Epithelial cell of proximal tubule (primary cell): ENCODE measurements at regions not wholly inside any gene's neighbourhood (a gene's known extent, or its start where the extent isn't known, plus 50 kb on each side); places are given as distances from the start of the nearest gene placed in this dataset.
A peak's percentile ranks its signal among the peaks of the same experiment; 100 is the strongest.

Source experiments
- DNase-seq: peaks from one replicate; pipeline ENCODE4 v3.0.0-alpha.2; 2011; ENCODE audit warnings: low read depth
- H3K4me3 ChIP-seq: 2 replicates; pipeline ENCODE4 v1.5.1; 2011; ENCODE audit warnings: low read depth, mild to moderate bottlenecking, low read length
- CTCF ChIP-seq: conservative IDR thresholded peaks from 2 replicates; pipeline ENCODE4 v1.5.1; 2012; ENCODE audit warnings: low read depth, mild to moderate bottlenecking, low read length

DNA sequence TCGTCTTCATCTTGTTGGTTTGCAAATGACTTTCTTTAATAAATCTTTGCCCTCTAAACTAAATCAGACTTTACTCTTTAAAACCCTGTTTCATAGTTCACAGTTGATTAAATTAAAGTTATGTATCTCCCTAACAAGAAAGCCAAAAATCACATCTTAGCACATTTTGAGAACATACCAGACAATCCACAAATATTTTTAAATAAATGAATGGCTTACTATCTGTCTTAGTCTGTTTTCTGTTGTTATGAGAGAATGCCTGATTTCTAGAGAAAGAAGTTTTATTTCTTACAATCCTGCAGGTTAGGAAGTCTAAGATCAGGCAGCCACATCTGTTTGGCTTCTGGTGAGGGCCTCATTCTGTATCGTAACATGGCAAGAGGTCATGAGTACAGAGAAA, 1090.2 kb upstream of the PIK3C3 start:
- no peak for TF ChIP-seq CTCF
- H3K4me3 ChIP-seq, result no peak overlapping the region
- no peak for DNase-seq

DNA sequence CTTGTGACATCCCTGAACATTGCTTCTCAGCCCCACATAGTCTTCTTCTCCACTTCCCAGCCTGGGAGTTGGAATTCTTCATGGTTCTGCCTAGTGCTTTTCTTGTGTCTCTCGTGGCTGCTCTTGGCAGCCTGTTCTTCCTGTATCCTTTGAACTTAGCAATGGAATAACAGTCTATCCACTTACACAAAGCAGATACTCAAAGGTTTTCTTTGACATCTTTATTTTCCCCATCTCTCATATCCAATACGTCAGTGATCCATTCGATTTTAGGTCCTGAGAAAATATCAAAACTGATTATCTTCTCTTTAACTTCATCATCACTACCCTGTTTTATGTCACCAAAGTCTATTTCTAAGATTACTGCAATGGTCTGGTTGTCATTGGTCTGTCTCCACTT, 1091.2 kb upstream of the PIK3C3 start:
- TF ChIP-seq CTCF, result no peak

DNA sequence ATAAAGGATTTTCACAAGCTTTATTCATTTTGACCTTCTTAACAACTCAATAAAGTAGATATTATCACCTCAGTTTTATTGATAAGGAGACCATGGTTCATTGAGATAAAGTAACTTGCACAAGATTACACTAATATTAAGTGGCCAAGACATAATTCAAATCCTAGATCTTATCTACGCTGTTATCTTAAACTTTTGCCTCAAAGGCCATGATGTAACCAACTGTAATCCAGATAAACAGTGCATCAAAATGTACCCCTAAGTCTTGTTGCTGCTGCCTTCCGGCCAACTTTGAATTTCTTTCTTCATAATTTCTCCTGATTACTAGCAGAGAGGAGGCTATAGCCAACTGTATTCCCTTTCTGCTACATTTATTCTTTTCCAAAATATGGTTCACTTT, 1094.8 kb upstream of the PIK3C3 start:
- no peak for DNase-seq
- TF ChIP-seq CTCF, result no peak
- H3K4me3 ChIP-seq, result no peak overlapping the region

More for the DNA sequence above, 1091.2 kb upstream of the PIK3C3 start:
- H3K4me3 ChIP-seq, result no peak overlapping the region
- no peak for DNase-seq

- no peak for DNase-seq
- TF ChIP-seq CTCF, result no peak
- no peak overlapping the region for H3K4me3 ChIP-seq
These were observed 1099.4 kb upstream of the PIK3C3 start for GRCh38 chr18:40855661-40856060.

DNA sequence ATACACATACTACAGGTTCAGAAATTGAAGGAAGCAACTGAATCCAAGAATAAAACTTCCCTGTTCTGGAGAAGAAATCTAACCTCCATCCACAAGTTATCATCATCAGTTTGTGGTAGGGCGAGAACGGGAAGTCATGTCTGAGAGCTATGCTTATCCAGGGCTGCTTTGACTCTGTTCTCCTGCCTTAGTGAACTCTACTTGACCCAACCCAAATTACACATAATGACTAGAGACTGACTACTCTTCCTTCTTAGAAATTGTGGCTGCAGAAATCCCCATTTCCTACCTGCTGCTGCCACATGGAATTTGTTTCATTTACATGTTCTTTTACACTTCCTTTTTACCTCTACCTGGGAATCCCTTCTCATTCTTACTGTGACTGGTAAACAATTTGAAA, 1102.6 kb upstream of the PIK3C3 start:
- DNase-seq, result no peak
- no peak for TF ChIP-seq CTCF
- H3K4me3 ChIP-seq, result no peak overlapping the region

- DNase-seq, result peak; percentile 29
- TF ChIP-seq CTCF, result no peak
- no peak overlapping the region for H3K4me3 ChIP-seq
These were observed 1104.0 kb upstream of the PIK3C3 start for GRCh38 chr18:40851014-40851429.

- no peak for TF ChIP-seq CTCF
- H3K4me3 ChIP-seq, result no peak overlapping the region
- DNase-seq, result no peak
These were observed 1105.1 kb upstream of the PIK3C3 start for GRCh38 chr18:40849886-40850285.
